ENCODE measurements at regions not wholly inside any gene's neighbourhood (a gene's known extent, or its start where the extent isn't known, plus 50 kb on each side); places are given as distances from the start of the nearest gene placed in this dataset.

DNA sequence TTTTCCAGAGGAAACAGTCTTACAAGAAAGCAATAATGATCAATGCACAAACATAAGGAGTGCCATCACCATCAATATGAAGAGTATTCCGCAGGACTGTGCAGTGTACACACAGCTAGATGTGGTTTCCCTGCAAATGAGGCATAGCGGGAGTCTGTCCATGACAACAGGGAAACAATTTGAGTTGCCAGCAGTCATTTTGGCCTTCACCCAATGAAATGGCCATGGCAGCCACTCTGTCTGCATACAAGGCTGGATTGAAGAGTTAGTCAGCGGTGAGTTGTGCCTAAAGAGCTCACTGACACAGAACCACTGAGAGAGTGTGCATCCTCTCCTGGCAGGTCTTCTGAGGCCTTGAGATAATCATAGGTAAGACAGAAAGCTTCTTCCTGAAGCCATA lies 303.3 kb downstream of the IPMK start:
- TF ChIP-seq, protein P1, sequence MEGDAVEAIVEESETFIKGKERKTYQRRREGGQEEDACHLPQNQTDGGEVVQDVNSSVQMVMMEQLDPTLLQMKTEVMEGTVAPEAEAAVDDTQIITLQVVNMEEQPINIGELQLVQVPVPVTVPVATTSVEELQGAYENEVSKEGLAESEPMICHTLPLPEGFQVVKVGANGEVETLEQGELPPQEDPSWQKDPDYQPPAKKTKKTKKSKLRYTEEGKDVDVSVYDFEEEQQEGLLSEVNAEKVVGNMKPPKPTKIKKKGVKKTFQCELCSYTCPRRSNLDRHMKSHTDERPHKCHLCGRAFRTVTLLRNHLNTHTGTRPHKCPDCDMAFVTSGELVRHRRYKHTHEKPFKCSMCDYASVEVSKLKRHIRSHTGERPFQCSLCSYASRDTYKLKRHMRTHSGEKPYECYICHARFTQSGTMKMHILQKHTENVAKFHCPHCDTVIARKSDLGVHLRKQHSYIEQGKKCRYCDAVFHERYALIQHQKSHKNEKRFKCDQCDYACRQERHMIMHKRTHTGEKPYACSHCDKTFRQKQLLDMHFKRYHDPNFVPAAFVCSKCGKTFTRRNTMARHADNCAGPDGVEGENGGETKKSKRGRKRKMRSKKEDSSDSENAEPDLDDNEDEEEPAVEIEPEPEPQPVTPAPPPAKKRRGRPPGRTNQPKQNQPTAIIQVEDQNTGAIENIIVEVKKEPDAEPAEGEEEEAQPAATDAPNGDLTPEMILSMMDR (conservative IDR thresholded peaks at IDR 0.05; ENCODE audit: low read length), result no peak
- DNase-seq (ENCODE audit: low read depth), result peak; percentile 87

DNA sequence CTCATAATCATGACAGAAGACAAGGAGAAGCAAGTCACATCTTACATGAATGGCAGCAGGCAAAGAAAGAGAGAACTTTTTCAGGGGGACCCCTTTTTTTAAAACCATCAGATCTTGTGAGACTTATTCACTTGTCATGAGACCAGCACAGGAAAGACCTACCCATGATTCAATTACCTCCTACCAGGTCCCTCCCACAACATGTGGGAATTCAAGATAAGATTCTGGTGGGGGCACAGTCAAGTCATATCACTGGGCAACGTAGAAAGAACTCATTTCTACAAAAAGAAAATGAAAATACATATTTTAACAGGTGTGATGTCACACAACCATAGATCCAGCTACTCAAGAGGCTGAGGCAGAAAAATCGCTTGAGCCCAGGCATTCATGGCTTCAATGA lies 304.1 kb downstream of the IPMK start:
- no peak for DNase-seq (ENCODE audit: low read depth)
- H3K4me3 ChIP-seq (ENCODE audit: low read length), result no peak overlapping the region
- TF ChIP-seq, protein P1 (conservative IDR thresholded peaks at IDR 0.05; ENCODE audit: low read length), result no peak

More for the DNA sequence above, 303.3 kb downstream of the IPMK start:
- no peak overlapping the region for H3K4me3 ChIP-seq (ENCODE audit: low read length)

DNA sequence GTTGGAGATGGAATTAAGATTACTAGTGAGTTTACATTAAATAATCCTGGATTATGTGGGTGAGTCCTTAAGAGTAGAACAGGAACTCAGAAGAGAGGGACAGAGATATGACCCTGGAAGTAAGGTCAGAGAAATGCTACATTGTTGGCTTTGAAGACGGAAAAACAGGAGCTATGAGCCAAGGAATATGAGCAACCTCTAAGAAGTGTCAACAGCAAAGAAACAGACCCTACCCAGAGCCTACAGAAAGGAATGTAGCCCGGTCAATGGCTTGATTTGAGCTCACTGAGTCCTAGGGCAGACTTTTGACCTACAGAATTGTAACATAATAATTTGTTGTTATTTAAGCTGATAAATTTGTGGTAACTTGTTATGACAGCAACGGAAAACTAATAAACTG lies 304.9 kb downstream of the IPMK start:
- no peak for DNase-seq (ENCODE audit: low read depth)
- TF ChIP-seq, protein P1 (conservative IDR thresholded peaks at IDR 0.05; ENCODE audit: low read length), result no peak
- no peak overlapping the region for H3K4me3 ChIP-seq (ENCODE audit: low read length)

DNA sequence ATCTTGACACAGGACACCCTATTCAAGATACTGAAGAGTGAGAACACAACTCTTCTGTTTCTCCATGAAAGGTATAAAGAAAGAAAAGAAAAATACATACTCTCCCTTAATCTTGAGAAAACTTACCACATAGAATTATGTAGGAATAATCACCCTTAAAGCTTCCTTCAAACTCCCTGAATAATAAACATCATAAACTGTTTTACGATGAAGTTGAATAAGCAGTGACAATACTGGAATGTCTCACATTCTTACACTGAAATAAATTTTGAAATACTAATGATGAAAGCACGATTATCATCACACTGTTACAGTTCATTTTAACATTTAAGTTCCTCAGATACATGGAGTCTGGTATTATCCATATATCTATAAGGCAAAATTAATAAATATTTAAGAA lies 306.2 kb downstream of the IPMK start:
- no peak for DNase-seq (ENCODE audit: low read depth)
- TF ChIP-seq, protein P1 (conservative IDR thresholded peaks at IDR 0.05; ENCODE audit: low read length), result no peak

DNA sequence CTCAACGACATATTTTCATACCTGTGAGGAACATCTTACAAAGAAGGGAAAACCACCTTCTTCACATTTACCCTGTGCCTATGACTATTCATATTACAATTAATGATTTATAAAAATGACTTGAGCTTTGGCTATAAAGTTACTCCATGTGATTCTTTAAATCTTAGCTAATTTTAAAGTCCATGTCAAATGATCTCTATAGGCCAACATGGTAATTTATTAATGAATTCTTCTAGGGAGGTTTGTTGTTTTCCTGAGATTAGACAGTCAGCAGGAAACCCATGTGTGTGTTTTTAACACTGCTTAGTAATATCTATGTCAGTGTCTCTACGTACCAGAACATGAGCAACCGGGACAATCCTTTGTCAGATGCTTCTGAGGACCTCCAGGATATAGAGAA lies 307.3 kb downstream of the IPMK start:
- H3K4me3 ChIP-seq (ENCODE audit: low read length), result no peak overlapping the region
- no peak for DNase-seq (ENCODE audit: low read depth)
- TF ChIP-seq, protein P1 (conservative IDR thresholded peaks at IDR 0.05; ENCODE audit: low read length), result no peak

More for the DNA sequence above, 306.2 kb downstream of the IPMK start:
- H3K4me3 ChIP-seq (ENCODE audit: low read length), result no peak overlapping the region

DNA sequence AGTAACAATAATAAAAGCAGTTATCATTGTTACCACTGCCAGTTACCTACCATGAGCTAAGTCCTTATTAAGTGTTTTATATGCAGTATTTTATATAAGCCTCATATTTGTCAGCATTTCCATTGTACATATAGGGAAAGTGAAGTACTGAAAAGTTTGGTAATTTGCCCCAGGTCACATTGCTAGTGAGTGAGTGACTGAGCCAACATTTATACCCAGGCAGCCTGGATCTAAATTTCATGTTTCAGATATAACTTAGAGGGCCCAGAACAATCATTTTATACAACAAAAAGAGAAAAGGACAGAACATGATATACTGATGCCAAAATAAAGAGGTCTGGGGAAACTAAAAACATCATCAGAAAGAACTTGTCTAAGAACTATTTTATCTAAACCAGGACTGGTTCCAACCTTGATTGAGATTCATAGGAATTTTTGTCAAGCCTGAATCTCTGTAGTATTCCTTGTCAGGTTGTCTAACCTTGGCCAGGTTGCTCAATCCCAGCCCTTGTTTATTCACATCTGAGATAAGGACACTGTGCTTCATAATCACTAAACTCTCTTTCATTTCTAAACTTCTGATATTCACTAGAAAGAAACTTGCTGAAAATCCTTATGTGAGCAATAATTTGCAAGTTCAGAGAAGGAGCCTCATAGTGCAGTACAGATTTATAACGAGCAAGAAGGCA lies 308.2 kb downstream of the IPMK start:
- H3K4me3 ChIP-seq (ENCODE audit: low read length), result no peak overlapping the region
- TF ChIP-seq, protein P1 (conservative IDR thresholded peaks at IDR 0.05; ENCODE audit: low read length), result no peak
- DNase-seq (ENCODE audit: low read depth), result no peak

DNA sequence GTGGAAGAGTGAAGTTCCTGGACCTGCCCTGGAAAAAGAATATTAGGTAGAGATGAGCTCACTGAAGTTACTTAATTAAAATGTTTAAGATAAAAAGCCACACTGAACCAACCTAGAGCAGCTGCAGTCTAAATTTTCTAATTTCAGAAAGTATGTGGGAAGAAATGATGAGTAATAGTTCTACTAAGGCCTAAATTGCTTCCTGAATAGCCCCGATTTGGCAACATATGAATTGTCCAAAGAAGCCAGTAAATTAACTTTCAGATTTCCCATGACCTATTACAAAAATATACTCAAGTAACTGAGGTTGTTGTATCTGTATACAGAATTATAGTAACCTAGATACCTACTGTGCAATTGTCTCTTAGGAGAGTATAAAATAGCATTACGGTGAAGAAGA lies 312.6 kb downstream of the IPMK start:
- peak; percentile 71 for DNase-seq (ENCODE audit: low read depth)
- H3K4me3 ChIP-seq (ENCODE audit: low read length), result no peak overlapping the region
- TF ChIP-seq, protein P1 (conservative IDR thresholded peaks at IDR 0.05; ENCODE audit: low read length), result no peak

All from AG10803 (cell line).